DMS53 treated with DMSO at 0.1 percent for 48 hours (cell line): ENCODE measurements at regions not wholly inside any gene's neighbourhood (a gene's known extent, or its start where the extent isn't known, plus 50 kb on each side); places are given as distances from the start of the nearest gene placed in this dataset.
"Not testable (repeated sequence)": the region's sequence is repeated elsewhere in the genome, so short reads cannot be mapped to it uniquely, and the experiment has no call there.

Source experiments
- DNase-seq: peaks from one replicate; lab custom pipeline; 2025; ENCODE audit not compliant: unreplicated experiment; lab: John Stamatoyannopoulos, UW

DNA sequence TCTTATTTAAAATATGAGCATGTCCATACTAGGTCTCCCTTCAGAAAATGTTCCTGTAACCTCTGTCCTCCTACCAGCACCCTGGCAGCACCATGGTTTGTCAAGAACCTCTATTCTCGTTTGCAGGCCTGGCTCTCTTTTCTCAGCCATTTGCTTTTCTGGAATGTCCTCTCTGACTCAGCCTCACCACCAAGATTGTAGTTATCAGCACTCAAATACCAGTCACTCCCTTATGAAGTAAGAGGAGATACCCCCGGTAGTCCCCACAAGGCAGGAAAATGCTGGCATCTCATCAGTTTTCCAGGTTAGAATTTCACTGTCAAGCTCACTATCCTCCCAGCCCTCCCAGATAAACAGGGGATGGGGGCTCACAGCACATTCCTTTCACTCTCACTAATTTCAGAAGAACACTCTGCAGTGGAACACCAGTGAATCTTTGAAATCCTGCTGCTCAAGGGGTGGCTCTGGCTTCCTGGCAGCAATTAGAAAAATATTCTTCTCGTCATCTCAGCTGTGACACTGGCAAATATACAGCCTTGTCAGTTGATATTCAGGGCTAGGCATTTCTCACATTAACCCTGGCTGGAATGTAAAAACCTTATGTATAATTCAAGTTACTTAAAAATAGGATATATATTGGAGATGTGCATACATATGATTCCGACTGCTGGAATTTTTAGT lies 129.2 kb downstream of the TBX18 start:
- no peak for DNase-seq

DNA sequence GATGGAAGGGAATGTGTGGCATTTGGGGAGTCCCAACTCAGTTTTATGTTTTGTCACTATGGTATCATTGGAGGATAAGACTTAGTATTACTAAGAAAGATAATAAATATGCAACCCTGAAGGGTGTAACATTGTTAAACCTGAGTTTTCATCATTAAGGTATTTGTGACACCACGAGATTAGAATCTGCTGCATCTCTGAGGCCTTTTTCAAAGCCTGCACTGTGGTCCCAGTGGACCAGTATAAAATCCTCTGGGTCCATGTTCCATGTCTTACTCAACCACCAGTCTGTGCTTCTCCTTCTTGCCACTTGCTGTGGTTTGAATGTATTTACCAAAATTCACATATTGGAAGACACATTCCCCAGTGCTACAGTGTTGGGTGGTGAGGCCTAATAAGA lies 130.6 kb downstream of the TBX18 start:
- no peak for DNase-seq

DNA sequence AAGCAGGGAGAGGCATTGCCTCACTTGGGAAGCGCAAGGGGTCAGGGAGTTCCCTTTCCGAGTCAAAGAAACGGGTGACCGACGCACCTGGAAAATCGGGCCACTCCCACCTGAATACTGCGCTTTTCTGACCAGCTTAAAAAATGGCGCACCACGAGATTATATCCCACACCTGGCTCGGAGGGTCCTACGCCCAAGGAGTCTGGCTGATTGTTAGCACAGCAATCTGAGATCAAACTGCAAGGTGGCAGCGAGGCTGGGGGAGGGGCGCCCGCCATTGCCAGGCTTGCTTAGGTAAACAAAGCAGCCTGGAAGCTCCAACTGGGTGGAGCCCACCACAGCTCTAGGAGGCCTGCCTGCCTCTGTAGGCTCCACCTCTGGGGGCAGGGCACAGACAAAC lies 137.9 kb downstream of the TBX18 start:
- peak; percentile 40 for DNase-seq

DNA sequence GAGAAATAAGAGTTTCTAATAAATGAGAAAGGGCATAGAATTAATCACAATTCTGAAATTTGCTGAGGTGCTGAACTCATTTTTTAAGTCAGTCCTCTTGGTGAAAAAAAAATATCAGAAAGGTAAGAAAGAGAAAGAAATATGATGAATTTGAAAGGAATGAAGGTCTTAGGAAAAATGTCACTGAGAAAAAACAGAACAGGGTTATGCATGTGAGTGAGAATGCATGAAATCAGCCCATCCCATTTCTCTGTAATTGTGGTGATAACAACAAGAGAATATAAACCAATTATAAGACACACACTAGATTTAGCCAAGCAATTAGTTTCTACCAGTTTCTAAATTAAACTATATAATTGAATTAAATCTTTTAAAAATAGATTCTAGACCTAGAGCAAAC lies 138.9 kb downstream of the TBX18 start:
- no peak for DNase-seq

DNA sequence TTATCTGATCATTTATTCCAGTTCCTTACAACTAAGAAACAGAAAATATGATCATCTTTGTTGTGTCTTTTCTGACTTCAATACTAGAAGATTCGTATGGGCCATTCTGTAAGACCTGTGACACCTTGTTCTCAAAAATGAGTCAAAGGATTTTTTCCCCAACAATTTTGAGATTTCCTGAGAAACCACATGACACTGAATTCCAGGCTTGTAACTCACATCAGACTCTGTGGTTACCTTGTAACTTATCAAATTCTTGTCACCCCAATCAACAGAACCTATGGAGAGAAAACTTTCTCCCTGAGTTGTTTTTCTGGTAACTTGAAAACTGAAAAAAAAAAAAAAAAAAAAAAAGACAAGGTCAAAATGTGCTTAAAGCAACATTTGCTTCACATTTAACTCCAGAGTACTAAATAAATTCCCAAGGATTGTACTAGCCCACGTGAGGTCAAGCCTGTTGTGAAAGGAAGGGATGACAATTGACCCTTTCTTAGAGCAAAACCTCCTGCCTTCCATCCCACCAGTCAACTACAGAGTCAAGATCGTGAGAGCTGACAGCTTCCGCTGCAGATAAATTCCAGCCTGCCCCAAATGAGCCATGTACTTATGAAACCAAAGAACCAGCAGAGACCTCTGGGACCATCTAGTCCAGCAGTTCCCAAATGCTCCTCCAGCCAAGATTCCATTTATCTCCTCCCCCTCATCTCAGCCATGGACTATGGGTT lies 140.3 kb downstream of the TBX18 start:
- DNase-seq = no peak

DNA sequence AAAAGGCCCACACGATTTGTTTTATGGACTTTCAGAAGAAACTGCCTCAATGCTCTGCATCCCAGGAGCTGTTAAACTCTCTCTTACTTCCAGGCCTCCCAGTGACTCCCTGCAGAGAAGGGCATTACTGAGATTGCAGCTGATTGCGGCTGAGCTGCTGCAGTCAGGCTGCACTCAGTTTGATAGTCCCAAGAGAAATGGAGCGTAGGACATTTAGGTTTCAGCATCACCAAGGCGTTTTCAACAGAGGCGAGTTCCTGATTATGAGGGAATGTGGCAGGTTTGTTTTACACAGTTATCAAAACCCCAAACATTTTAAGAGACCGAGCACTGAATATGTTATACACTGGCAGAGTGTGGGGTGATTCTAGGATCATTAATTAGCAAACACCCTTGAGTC lies 145.6 kb downstream of the TBX18 start:
- no peak for DNase-seq

DNA sequence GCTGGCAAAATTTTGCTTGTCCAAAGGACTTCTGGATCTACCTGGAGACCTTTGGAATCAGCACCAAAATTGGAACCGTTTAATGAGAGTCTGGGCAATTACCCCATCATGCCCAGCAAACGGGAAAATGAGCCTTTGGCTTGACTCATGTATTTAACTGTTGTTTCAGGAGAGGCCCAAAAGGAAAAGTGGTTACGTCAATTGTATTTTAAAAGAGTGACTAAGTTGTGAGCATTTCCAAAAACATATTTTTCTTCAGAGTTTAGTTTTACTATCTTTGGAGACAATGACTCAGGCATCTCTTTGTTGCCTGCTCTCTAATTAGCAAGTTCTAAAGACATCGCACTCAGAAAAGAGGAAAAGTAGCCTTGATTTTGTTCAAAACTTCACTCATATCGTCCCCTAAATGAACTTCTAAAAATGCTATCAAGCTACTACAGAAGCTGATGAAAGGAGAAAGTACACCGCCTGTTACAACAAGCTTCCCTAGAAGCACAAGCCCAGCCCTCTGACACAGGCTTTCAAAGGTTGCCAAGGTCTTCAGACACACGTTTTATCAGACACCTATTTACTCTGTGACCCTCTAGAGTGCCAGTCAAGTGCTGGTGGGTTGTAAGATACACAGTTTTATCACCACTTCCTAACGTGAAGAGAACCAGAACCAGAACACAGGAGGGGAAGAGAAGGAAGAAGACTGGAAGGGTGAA lies 146.2 kb downstream of the TBX18 start:
- no peak for DNase-seq

DNA sequence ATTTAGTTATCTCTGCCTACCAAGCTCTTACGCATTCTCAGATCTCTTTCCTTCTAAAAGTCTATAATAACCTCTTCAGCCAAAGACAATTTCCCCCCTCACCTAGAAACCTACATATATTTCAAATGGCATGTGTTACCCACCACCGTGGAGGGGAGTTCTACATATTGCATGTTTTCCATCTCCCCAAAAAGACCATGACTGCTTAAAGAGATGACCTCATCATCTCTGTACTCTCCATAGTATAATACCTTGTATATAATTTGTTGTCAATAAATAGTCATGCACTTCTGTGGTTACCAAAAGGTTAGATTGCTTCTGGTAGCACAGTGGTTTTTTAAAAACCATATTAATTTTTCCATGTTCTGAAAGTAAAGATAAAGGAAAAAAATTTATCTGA lies 148.4 kb downstream of the TBX18 start:
- no peak for DNase-seq

DNA sequence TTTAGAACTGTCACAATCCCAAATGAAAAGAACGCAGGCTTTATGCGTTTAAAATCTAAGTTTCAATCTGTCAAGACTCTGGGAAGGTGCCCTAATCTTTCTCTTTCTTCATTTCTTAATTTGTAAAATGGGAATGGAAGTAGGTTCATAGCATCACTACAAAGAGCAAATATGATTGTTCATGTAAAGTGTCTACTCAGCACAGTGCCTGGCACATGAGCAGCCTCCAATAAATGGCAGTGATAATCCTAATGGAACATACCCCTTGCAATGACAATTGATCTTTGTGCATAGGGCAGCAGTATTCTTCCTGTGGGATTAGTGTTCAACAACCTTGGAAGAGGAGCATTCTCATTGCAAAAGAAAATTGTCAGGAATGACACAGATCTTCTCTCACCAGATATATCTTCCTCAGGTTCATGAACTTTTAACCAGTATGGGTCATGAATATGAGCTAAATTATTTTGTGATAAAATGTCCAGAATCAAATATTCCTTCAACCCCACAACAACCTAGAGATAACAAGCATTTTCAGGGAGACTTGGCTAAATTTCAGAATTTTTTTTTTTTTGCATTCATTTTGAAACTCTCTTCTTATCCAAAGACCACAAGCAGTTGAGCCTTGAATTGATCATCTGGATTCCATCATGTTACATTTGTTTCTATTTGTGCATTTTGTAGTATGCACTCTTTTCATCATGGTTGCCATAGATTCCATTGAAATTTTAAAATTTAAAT lies 149.1 kb downstream of the TBX18 start:
- DNase-seq = no peak

DNA sequence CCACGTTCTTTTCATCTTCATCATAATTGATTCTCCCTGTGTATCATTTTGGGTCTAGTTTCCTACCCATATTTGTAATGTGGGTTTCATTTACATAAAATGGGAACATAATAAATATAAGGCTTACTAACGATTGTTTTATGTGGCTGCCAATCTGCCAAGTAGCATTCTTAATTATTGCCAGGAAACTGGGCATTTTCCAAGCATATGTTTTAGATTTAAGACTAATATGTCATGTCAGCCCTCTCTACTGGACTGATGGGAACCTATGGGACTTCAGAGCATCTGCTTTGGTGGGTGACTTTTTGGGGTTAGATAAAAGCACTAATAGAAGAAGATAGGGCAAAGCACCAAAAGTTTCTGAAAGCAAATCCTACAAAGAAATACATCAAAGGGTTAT lies 157.5 kb downstream of the TBX18 start:
- no peak for DNase-seq

DNA sequence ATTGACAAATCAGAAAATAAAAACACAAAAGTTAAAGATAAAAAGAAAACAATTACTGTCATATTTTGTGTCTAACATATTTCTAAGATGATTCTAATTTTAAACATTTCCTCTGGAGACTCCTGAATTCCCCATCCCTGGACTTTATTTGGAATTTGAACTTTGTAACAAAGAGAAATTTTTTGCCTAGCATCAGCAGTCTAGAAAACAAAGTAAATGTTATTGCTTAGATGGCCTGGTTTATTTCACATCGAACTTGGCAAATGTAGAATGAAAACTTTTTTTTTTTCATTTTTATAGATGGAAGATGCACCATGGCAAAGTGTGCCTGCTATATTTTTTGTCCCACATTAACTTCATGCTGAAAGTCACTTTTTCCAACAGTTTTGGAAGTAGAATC lies 159.1 kb downstream of the TBX18 start:
- no peak for DNase-seq

DNA sequence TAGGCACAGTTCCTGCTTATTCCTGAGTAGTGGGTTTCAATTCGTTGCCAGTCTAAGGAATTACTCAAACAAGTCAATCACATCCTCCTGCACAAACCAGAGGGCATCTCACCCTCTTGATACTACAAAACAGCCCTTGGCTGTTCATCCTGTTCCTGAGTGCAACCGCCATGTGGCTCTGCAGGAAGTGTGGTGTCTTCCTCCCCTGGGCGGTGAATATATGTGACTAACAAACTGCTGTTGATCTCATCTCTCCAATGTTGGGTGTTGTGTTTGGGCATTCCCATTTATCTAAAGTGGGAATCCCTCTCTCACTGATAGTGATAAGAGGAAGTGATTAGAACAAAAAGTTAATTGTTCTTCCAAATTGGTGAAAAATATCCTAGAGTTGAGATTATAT lies 163.0 kb downstream of the TBX18 start:
- no peak for DNase-seq

DNA sequence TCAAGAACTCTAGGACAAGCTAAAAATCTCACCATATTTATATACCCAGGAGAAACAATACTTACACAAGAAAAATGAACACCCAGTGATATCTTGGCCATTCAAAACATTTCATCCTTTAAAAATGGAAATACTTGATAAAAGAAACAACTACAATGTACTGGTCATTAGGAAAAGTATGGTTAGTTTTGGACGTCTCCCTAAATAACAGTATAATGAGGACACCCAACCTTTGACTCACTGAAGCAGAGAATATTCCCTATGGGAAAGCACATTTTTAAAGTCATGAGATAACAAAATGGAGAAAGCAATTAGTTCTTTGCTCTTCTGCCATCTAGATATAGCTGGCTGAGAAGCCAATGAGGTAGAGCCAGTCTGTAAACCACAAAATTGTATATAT lies 164.4 kb downstream of the TBX18 start:
- DNase-seq = no peak

DNA sequence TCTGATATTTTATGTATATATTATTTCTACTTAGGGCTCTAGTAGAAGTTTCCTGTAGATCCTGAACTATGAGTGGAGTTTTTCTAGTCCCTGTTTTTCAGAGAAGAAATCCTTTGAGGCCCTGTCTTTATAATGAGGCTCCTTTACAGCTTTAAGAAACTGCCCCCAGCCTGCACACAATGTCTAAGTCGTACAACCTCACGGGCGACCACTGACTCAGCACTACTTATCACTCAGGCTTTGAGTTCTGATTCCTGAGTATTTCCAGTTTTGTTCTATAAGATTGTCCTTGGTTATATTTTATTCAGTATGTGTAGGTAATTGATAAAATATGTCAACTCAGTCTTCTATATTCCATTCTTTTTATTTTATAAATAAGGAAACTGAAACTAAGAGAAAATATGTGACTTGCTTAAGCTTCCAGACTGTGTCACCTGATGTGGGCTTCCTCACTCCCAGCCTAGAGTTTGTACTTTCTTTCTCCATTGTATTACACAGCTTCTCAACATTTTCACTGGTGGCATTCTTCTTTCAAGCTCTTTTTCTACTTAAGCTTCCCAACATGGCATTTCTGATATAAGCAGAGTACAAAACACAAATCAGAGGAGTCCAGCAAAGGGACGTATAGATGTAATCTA lies 167.0 kb downstream of the TBX18 start:
- no peak for DNase-seq

DNA sequence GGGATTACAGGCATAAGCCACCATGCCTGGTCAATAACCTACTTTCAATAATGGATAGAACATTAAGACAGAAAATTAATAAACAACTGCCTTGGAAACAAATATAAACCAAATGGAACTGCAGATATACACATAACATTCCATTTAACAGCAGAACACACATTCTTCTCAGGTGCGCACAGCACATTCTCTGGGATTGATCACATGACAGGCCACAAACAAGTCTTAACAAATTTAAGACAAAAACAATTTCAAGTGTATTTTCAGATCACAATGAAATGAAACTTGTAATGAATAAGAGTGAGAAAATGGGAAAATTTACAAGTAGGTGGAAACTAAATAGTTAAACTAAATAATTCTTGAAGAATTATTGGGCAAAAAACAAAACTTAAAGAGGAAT lies 167.9 kb downstream of the TBX18 start:
- no peak for DNase-seq

DNA sequence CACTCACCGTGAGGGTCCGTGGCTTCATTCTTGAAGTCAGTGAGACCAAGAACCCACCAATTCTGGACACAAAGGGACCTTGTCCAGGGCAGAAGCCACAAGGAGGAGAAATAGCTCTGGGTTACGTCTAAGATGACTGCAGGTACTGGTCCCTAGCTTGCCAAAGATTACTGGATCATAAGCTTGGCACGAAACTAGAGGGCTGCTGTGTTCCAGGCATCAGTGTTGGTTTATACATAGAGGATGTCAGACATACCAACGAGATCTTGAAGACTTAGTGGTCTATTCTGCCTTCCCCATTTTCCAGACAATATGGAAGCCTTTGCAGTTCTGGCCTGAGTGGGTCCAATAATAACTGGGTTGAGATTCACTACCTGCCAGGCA lies 175.7 kb downstream of the TBX18 start:
- DNase-seq = no peak

DNA sequence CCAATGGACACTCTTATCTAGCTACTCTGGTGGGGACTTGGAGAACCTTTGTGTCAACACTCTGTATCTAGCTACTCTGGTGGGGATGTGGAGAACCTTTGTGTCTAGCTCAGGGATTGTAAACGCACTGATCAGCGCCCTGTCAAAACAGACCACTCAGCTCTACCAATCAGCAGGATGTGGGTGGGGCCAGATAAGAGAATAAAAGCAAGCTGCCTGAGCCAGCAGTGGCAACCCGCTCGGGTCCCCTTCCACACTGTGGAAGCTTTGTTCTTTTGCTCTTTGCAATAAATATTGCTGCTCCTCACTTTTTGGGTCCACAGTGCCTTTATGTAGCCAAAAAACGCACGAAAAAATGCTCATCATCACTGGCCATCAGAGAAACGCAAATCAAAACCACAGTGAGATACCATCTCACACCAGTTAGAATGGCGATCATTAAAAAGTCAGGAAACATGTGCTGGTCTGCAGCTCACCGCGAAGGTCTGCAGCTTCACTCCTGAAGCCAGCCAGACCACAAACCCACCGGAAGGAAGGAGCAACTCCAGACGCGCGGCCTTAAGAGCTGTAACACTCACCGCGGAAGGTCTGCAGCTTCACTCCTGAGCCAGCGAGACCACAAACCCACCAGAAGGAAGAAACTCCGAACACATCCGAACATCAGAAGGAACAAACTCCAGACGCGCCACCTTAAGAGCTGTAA lies 176.3 kb downstream of the TBX18 start:
- not testable (repeated sequence) for DNase-seq

DNA sequence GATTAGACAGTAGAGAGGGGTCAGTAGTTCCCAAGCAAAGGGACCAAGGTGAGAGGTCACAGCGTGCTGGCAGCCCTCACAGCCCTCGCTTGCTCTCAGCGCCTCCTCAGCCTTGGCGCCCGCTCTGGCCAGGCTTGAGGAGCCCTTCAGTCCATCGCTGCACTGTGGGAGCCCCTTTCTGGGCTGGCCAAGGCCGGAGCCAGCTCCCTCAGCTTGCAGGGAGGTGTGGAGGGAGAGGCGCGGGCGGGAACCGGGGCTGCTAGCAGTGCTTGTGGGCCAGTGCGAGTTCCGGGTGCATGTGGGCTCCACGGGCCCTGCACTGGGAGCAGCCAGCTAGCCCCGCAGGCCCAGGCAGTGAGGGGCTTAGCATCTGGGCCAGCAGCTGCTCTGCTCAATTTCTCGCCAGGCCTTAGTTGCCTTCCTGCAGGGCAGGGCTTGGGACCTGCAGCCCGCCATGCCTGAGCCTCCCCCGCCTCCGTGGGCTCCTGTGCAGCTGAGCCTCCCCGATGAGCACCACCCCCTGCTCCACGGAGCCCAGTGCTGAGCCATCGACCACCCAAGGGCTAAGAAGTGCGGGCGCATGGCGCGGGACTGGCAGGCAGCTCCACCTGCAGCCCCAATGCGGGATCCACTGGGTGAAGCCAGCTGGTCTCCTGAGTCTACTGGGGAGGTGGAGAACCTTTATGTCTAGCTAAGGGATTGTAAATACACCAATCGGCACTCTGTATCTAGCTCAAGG lies 177.0 kb downstream of the TBX18 start:
- not testable (repeated sequence) for DNase-seq

DNA sequence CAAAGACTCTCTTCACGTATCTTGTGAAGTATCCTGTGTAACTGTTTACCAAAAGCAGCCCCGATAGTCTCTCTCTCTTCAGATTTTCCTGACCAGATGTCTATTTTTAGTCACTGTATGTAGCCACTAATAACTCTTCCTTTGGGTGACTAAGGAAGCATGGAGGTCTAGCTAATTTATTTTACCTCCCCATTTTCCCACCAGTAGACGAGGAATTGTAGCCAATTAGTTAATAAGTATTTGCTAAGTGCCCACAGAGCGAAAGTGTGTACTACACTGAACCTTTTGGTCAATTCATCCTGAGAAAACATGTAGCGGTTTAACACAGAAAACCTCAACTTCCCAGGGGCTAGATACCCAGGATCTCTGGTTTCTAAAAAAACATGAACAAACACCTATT lies 180.6 kb downstream of the TBX18 start:
- no peak for DNase-seq

DNA sequence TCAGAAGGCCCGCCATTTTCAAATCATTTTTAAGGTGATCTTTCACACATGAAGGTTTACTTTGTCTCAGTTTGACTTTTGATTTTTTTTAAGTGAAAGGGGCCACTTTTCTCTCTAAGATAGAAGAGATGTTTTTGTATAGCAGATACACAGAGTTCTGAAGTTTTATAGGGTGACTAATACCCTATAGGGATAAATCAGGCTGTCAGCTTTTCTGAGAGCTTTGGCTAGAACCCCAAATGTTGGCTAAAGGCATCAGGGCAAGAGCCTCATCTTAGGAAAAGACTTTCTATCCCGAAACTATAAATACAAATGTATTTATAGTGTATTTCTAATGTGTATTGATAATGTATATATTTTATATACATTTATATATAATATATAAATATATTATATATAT lies 181.4 kb downstream of the TBX18 start:
- DNase-seq = no peak
